ENCODE measurements at regions not wholly inside any gene's neighbourhood (a gene's known extent, or its start where the extent isn't known, plus 50 kb on each side); places are given as distances from the start of the nearest gene placed in this dataset.

GRCh38 chr16:65863236-65863635 lies 503.3 kb upstream of the CDH5 start:
- 82% methylated on average over 2 of the region's 2 CpGs for WGBS
- peaks cover 0 to 3% (median 0%) of the 10 kb centered on the region in 4 donors for H3K9me3 ChIP-seq
- no peaks in the 10 kb centered on the region for H3K27me3 ChIP-seq
- no peak overlapping the region for H3K4me3 ChIP-seq
- DNase-seq (ENCODE audit: extremely low spot score), result no peak
- no peaks in the 10 kb centered on the region for H3K36me3 ChIP-seq
- H3K4me1 ChIP-seq, result no peaks in the 10 kb centered on the region
- intact Hi-C loops (cut with DNase I), result no loop called here
- no peak overlapping the region for H3K27ac ChIP-seq (replicated peaks in 1 of 4)
- TF ChIP-seq POLR2A (IDR thresholded peaks at IDR 0.05; ENCODE audit: low read depth) (no peak), POLR2AphosphoS5 (IDR thresholded peaks at IDR 0.05) (no peak), EP300 (IDR thresholded peaks at IDR 0.05) (no peak), CTCF (IDR thresholded peaks at IDR 0.05) (no peak)

- Histone ChIP-seq H3K4me3 (no peak overlapping the region), H3K36me3 (no peaks in the 10 kb centered on the region), H3K27ac (replicated peaks in 1 of 4) (no peak overlapping the region), H3K27me3 (no peaks in the 10 kb centered on the region), H3K9me3 (peaks cover 0 to 3% (median 0%) of the 10 kb centered on the region in 4 donors), H3K4me1 (no peaks in the 10 kb centered on the region)
- TF ChIP-seq EP300 (IDR thresholded peaks at IDR 0.05) (no peak), CTCF (IDR thresholded peaks at IDR 0.05) (no peak), POLR2A (IDR thresholded peaks at IDR 0.05; ENCODE audit: low read depth) (no peak), POLR2AphosphoS5 (IDR thresholded peaks at IDR 0.05) (no peak)
- intact Hi-C loops (cut with DNase I), result no loop called here
- no peak for DNase-seq (ENCODE audit: extremely low spot score)
- WGBS, result 72% methylated on average over 3 of the region's 3 CpGs
Measured at GRCh38 chr16:65861131-65861731, 505.3 kb upstream of the CDH5 start.

- DNase-seq (ENCODE audit: extremely low spot score), result no peak
- no peak overlapping the region for H3K4me3 ChIP-seq
- WGBS, result 87% methylated on average over 10 of the region's 11 CpGs
- intact Hi-C loops (cut with DNase I), result no loop called here
- no peaks in the 10 kb centered on the region for H3K36me3 ChIP-seq
- H3K9me3 ChIP-seq, result peaks cover 0 to 21% (median 7%) of the 10 kb centered on the region in 4 donors
- no peaks in the 10 kb centered on the region for H3K27me3 ChIP-seq
- no peaks in the 10 kb centered on the region for H3K4me1 ChIP-seq
- no peak for TF ChIP-seq POLR2A (IDR thresholded peaks at IDR 0.05; ENCODE audit: low read depth)
- TF ChIP-seq EP300 (IDR thresholded peaks at IDR 0.05), result no peak
- no peak for TF ChIP-seq POLR2AphosphoS5 (IDR thresholded peaks at IDR 0.05)
- TF ChIP-seq CTCF (IDR thresholded peaks at IDR 0.05), result no peak
- H3K27ac ChIP-seq (replicated peaks in 1 of 4), result no peak overlapping the region
Measured at GRCh38 chr16:65855171-65856145, 511.0 kb upstream of the CDH5 start.

GRCh38 chr16:65846210-65846602 lies 520.3 kb upstream of the CDH5 start:
- no peak for TF ChIP-seq CTCF (IDR thresholded peaks at IDR 0.05)
- no peak for TF ChIP-seq POLR2AphosphoS5 (IDR thresholded peaks at IDR 0.05)
- no peak for TF ChIP-seq EP300 (IDR thresholded peaks at IDR 0.05)
- TF ChIP-seq POLR2A (IDR thresholded peaks at IDR 0.05; ENCODE audit: low read depth), result no peak
- intact Hi-C loops (cut with DNase I), result no loop called here
- 78% methylated on average over 1 of the region's 1 CpG for WGBS

More at GRCh38 chr16:65846210-65846602, 520.3 kb upstream of the CDH5 start:
- DNase-seq (ENCODE audit: extremely low spot score), result no peak
- Histone ChIP-seq H3K36me3 (no peaks in the 10 kb centered on the region), H3K9me3 (no peaks in the 10 kb centered on the region), H3K27me3 (no peaks in the 10 kb centered on the region), H3K4me1 (no peaks in the 10 kb centered on the region), H3K4me3 (no peak overlapping the region), H3K27ac (replicated peaks in 1 of 4) (no peak overlapping the region)
